Endothelial cell of umbilical vein (primary cell): ENCODE measurements at regions not wholly inside any gene's neighbourhood (a gene's known extent, or its start where the extent isn't known, plus 50 kb on each side); places are given as distances from the start of the nearest gene placed in this dataset.

ENCODE experiments used
- BruUV-seq: library from RNA; stranded (reverse); fragments of 400-500 nt; replicated peaks from 2 replicates; lab custom pipeline; 2021; lab: Mats Ljungman, UMichigan
- CTCF ChIA-PET: fragments of 300-600, 350-600 bp; sonication (Branson Sonifier 250); formaldehyde crosslinking; loops from one replicate; lab custom pipeline; 2021; ENCODE audit warnings: antibody characterized with exemption, inconsistent platforms; lab: Charles Lee
- POLR2A ChIA-PET: fragments of 300-600, 350-600 bp; sonication (Branson Sonifier 250); formaldehyde crosslinking; loops from one replicate; lab custom pipeline; 2021; ENCODE audit warnings: antibody characterized with exemption, inconsistent platforms; lab: Charles Lee
- DNase-seq: peaks from one replicate; pipeline ENCODE4 v3.0.0-alpha.2; 2011; ENCODE audit warnings: low read depth, low spot score
- FAIRE-seq: peaks from 2 replicates; lab custom pipeline; 2011; peaks lifted over from hg19 to GRCh38; lab: Jason Lieb, UNC
- H2AFZ ChIP-seq: 2 replicates; pipeline ENCODE4 v1.6.0; 2012; ENCODE audit warnings: low read depth, low read length, control low read depth, inconsistent platforms
- H3K27ac ChIP-seq: 2 replicates; pipeline ENCODE4 v1.5.1; 2011; ENCODE audit warnings: low read depth, mild to moderate bottlenecking, control low read depth, low read length, moderate library complexity; ENCODE audit not compliant: insufficient read depth
- H3K27me3 ChIP-seq, 2 experiments: 2 replicates each; pipeline versions ENCODE4 v1.6.0 to v1.6.1; 2011; ENCODE audit warnings: low read length in 2 of 2, mixed read lengths in 1 of 2; ENCODE audit not compliant: control insufficient read depth in 2 of 2, insufficient read depth in 2 of 2
- H3K36me3 ChIP-seq, 2 experiments: 2 replicates in 1 of 2; 3 replicates in 1 of 2; pipeline ENCODE4 v1.5.1; 2011; ENCODE audit warnings: low read length in 2 of 2, mild to moderate bottlenecking in 1 of 2, moderate library complexity in 1 of 2; ENCODE audit not compliant: control insufficient read depth in 2 of 2, insufficient read depth in 2 of 2; ENCODE audit errors: extremely low read depth in 1 of 2
- H3K4me1 ChIP-seq: 3 replicates; pipeline ENCODE4 v1.5.1; 2011; ENCODE audit warnings: mild to moderate bottlenecking, low read length; ENCODE audit not compliant: control insufficient read depth, insufficient read depth; ENCODE audit errors: extremely low read depth
- H3K4me2 ChIP-seq: 2 replicates; pipeline ENCODE4 v1.6.1; 2011; ENCODE audit warnings: low read length, control low read depth, mixed read lengths; ENCODE audit not compliant: insufficient read depth
- H3K4me3 ChIP-seq, 3 experiments: fragments of 200-600 bp in 1 of 3; sonication (generic), shearing (Covaris generic) in 1 of 3; replicated peaks in 1 of 3; 2 replicates each; pipeline ENCODE4 v1.5.1; 2011 to 2016; ENCODE audit warnings: control low read depth in 3 of 3, low read length in 3 of 3, mild to moderate bottlenecking in 2 of 3, inconsistent platforms in 1 of 3, low read depth in 1 of 3, moderate library complexity in 1 of 3; ENCODE audit not compliant: insufficient read depth in 1 of 3
- H3K79me2 ChIP-seq: 2 replicates; pipeline ENCODE4 v1.6.0; 2012; ENCODE audit warnings: low read length, inconsistent platforms; ENCODE audit not compliant: control insufficient read depth, insufficient read depth
- H3K9ac ChIP-seq: replicated peaks from 2 replicates; pipeline ENCODE3; 2011; ENCODE audit warnings: low read length, control low read depth; ENCODE audit not compliant: insufficient read depth; ENCODE audit errors: extremely low read depth
- H3K9me1 ChIP-seq: replicated peaks from 3 replicates; pipeline ENCODE4 v1.6.0; 2011; ENCODE audit warnings: mild to moderate bottlenecking, low read length; ENCODE audit not compliant: control insufficient read depth, insufficient read depth; ENCODE audit errors: extremely low read depth
- H3K9me3 ChIP-seq: replicated peaks from 2 replicates; pipeline ENCODE4 v1.5.1; 2012; ENCODE audit warnings: low read length, inconsistent platforms; ENCODE audit not compliant: control insufficient read depth, insufficient read depth
- H4K20me1 ChIP-seq: replicated peaks from 2 replicates; pipeline ENCODE3; 2011; ENCODE audit warnings: mild to moderate bottlenecking, low read length; ENCODE audit not compliant: control insufficient read depth, insufficient read depth; ENCODE audit errors: extremely low read depth
- EZH2 ChIP-seq: IDR thresholded peaks from 2 replicates; pipeline ENCODE4 v1.6.1; 2012; ENCODE audit warnings: borderline replicate concordance, low read depth, mild to moderate bottlenecking, moderate library complexity, low read length, inconsistent platforms; ENCODE audit not compliant: severe bottlenecking
- FOS ChIP-seq: IDR thresholded peaks from 2 replicates; pipeline ENCODE4 v1.6.1; 2011; ENCODE audit warnings: mild to moderate bottlenecking, low read length, moderate library complexity, borderline replicate concordance; ENCODE audit not compliant: insufficient read depth
- GATA2 ChIP-seq: IDR thresholded peaks from 2 replicates; pipeline ENCODE4 v1.7.0; 2011; ENCODE audit warnings: low read depth, mild to moderate bottlenecking, moderate library complexity, mixed read lengths, low read length; ENCODE audit not compliant: insufficient read length, insufficient read depth
- JUN ChIP-seq: IDR thresholded peaks from 2 replicates; pipeline ENCODE4 v1.6.1; 2011; ENCODE audit warnings: borderline replicate concordance, low read depth; ENCODE audit not compliant: insufficient read length, insufficient read depth
- MYC ChIP-seq: IDR thresholded peaks from one replicate; pipeline ENCODE4 v1.6.1; 2011; ENCODE audit warnings: mild to moderate bottlenecking, low read depth, low read length
- POLR2A ChIP-seq: IDR thresholded peaks from 2 replicates; pipeline ENCODE4 v1.6.1; 2012; ENCODE audit warnings: low read depth, mild to moderate bottlenecking, control low read depth, low read length
- POLR2AphosphoS5 ChIP-seq: IDR thresholded peaks from 2 replicates; pipeline ENCODE4 v1.6.1; 2012; ENCODE audit warnings: low read depth, mild to moderate bottlenecking, control low read depth, low read length, moderate library complexity; ENCODE audit not compliant: insufficient read depth
- dilution Hi-C: fragments of 300-500 bp; cut with MboI; formaldehyde crosslinking; loops from one replicate; pipeline ENCODE4 v1.15.0; 2019; ENCODE audit warnings: low sequenced_read_pairs; ENCODE audit not compliant: extremely low pct_ligation_motif_present
- intact Hi-C: fragments of 100-400 bp; cut with micrococcal nuclease; formaldehyde crosslinking; loops from one replicate; pipeline ENCODE4 v1.10.0; 2022
- TF ChIP-seq, protein P1 (sequence below), 2 donors: IDR thresholded peaks; 1 replicate in 1 of 2; 2 replicates in 1 of 2; pipeline ENCODE4 v1.5.1; 2011; ENCODE audit warnings: low read length in 2 of 2, mild to moderate bottlenecking in 2 of 2, moderate library complexity in 2 of 2, control low read depth in 1 of 2, inconsistent platforms in 1 of 2, low read depth in 1 of 2; ENCODE audit not compliant: insufficient read depth in 1 of 2; ENCODE audit errors: extremely low read depth in 1 of 2
- TF ChIP-seq, protein P2 (sequence below): IDR thresholded peaks from 2 replicates; pipeline ENCODE4 v1.6.1; 2011; ENCODE audit not compliant: insufficient read depth, insufficient read length

DNA sequence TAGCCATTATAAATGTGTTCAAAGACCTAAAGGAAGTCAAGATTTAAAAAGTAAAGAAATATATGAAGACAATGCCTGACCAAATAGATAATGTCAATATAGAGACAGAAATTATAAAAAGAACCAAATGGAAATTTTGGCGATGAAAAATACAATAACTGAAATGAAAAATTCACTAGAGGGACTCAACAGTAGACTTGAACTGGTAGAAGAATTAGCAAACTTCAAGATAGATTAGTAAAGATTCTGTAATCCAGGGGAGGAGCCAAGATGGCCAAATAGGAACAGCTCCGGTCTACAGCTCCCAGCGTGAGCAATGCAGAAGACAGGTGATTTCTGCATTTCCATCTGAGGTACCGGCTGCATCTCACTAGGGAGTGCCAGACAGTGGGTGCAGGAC is 433.2 kb downstream of the HINT1 start:
- BruUV-seq = no TSS peak

More for the DNA sequence above, 433.2 kb downstream of the HINT1 start:
- CTCF ChIA-PET = no interaction called here
- no peak overlapping the region for H3K4me3 ChIP-seq
- POLR2A ChIA-PET = no interaction called here
- TF ChIP-seq POLR2AphosphoS5 (no peak), POLR2A (no peak), FOS (no peak), MYC (no peak), GATA2 (no peak), JUN (no peak), EZH2 (no peak)
- TF ChIP-seq, protein P1, sequence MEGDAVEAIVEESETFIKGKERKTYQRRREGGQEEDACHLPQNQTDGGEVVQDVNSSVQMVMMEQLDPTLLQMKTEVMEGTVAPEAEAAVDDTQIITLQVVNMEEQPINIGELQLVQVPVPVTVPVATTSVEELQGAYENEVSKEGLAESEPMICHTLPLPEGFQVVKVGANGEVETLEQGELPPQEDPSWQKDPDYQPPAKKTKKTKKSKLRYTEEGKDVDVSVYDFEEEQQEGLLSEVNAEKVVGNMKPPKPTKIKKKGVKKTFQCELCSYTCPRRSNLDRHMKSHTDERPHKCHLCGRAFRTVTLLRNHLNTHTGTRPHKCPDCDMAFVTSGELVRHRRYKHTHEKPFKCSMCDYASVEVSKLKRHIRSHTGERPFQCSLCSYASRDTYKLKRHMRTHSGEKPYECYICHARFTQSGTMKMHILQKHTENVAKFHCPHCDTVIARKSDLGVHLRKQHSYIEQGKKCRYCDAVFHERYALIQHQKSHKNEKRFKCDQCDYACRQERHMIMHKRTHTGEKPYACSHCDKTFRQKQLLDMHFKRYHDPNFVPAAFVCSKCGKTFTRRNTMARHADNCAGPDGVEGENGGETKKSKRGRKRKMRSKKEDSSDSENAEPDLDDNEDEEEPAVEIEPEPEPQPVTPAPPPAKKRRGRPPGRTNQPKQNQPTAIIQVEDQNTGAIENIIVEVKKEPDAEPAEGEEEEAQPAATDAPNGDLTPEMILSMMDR (IDR thresholded peaks at IDR 0.05; ENCODE audit: extremely low read depth in 1 of 2, insufficient read depth in 1 of 2, low read depth in 1 of 2, low read length in 2 of 2) = no peak
- TF ChIP-seq, protein P2, sequence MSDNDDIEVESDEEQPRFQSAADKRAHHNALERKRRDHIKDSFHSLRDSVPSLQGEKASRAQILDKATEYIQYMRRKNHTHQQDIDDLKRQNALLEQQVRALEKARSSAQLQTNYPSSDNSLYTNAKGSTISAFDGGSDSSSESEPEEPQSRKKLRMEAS = no peak
- no peaks in the 10 kb centered on the region for H3K79me2 ChIP-seq
- intact Hi-C loops = no loop called here
- dilution Hi-C loops = no loop called here
- H2AFZ ChIP-seq = no peak overlapping the region
- no peaks in the 10 kb centered on the region for H3K9me1 ChIP-seq
- no peaks in the 10 kb centered on the region for H3K9me3 ChIP-seq
- H3K36me3 ChIP-seq = no peaks in the 10 kb centered on the region
- H3K27me3 ChIP-seq = no peaks in the 10 kb centered on the region
- DNase-seq (no peak), FAIRE-seq (no peak)
- H4K20me1 ChIP-seq = no peaks in the 10 kb centered on the region
- H3K27ac ChIP-seq = no peak overlapping the region
- H3K4me2 ChIP-seq = no peak overlapping the region
- H3K4me1 ChIP-seq = no peaks in the 10 kb centered on the region
- no peak overlapping the region for H3K9ac ChIP-seq
